ENCODE measurements at regions not wholly inside any gene's neighbourhood (a gene's known extent, or its start where the extent isn't known, plus 50 kb on each side); places are given as distances from the start of the nearest gene placed in this dataset.

DNA sequence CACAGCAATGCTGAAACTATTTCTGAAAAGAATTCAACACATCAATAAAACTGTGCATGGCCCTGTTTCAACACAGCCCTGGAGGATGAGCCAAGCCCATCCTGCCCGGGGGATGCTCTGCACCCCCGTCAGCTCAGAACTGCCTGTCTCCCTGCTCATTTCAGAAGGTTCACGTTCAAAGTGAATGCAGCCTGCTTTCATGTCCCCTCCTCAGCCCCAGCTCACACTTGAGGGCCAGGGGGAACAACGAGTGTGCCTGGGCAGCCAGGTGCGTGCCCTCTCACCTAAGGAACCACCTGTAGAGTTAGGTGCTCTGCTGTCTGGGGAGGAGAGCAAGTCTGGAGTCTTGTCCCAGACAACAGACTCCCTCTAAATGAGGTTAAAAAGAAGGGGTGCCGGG is 348.5 kb upstream of the IRX2 start:
- Histone ChIP-seq H3K4me1 (ENCODE audit: insufficient read depth) (peaks cover 55% of the 10 kb centered on the region), H3K79me2 (replicated peaks; ENCODE audit: insufficient read depth) (no peaks in the 10 kb centered on the region), H3F3A (replicated peaks; ENCODE audit: low read depth) (peaks cover 17% of the 10 kb centered on the region), H2AFZ (no peak overlapping the region), H3K27me3 (ENCODE audit: insufficient read depth) (no peaks in the 10 kb centered on the region), H3K36me3 (ENCODE audit: insufficient read depth) (no peaks in the 10 kb centered on the region), H3K27ac (ENCODE audit: low read depth) (no peak overlapping the region), H3K4me2 (no peak overlapping the region), H4K20me1 (replicated peaks; ENCODE audit: insufficient read depth) (no peaks in the 10 kb centered on the region), H3K9me2 (ENCODE audit: insufficient read depth) (no peaks in the 10 kb centered on the region), H3K4me3 (no peak overlapping the region)
- no peak for TF ChIP-seq EZH2 (IDR thresholded peaks at IDR 0.05; ENCODE audit: low read depth, unreplicated experiment)
- ATAC-seq: no peak
- peaks cover 62% of the 10 kb centered on the region for H3K4me1 Mint-ChIP-seq
- no peak for DNase-seq (ENCODE audit: low spot score)
- H3K27me3 Mint-ChIP-seq (ENCODE audit: insufficient read depth, low read depth, poor library complexity): peaks cover 42% of the 10 kb centered on the region
- no peaks in the 10 kb centered on the region; the same call in 2 of the 3 replicates for H3K36me3 Mint-ChIP-seq (ENCODE audit: low read depth)
- no peak overlapping the region for H3K4me3 Mint-ChIP-seq
- no peaks in the 10 kb centered on the region; the same call in 2 of the 3 replicates for H3K9me3 Mint-ChIP-seq
- no peak overlapping the region for H3K27ac Mint-ChIP-seq

DNA sequence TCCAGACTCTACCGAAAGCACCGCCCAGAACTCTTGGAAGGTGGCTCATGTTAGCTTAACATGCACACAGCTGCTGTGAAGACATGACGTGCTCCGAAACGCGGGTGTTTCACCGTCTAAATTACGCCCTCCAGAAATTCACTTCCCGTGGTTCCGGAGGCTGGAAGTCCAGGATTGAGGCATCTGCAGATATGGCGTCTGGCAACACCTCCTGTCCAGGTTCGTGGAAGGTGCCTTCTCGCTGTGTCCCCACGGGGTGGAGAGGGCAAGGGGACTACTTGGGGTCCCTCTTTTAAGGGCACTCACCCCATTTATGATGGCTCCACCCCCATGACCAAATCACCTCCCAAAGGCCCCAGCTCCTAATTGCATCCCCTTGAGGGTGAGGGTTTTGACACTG is 348.0 kb upstream of the IRX2 start:
- Histone ChIP-seq H3K4me3 (no peak overlapping the region), H3K79me2 (replicated peaks; ENCODE audit: insufficient read depth) (no peaks in the 10 kb centered on the region), H3K27ac (ENCODE audit: low read depth) (no peak overlapping the region), H3K27me3 (ENCODE audit: insufficient read depth) (no peaks in the 10 kb centered on the region), H3K4me1 (ENCODE audit: insufficient read depth) (peaks cover 50% of the 10 kb centered on the region), H4K20me1 (replicated peaks; ENCODE audit: insufficient read depth) (no peaks in the 10 kb centered on the region), H3K36me3 (ENCODE audit: insufficient read depth) (no peaks in the 10 kb centered on the region), H3F3A (replicated peaks; ENCODE audit: low read depth) (peaks cover 17% of the 10 kb centered on the region), H3K4me2 (no peak overlapping the region), H2AFZ (no peak overlapping the region), H3K9me2 (ENCODE audit: insufficient read depth) (no peaks in the 10 kb centered on the region)
- Mint-ChIP-seq H3K27ac (no peak overlapping the region), H3K27me3 (ENCODE audit: insufficient read depth, low read depth, poor library complexity) (peaks cover 38% of the 10 kb centered on the region), H3K9me3 (no peaks in the 10 kb centered on the region; the same call in 2 of the 3 replicates), H3K4me1 (peaks cover 57% of the 10 kb centered on the region), H3K4me3 (no peak overlapping the region), H3K36me3 (ENCODE audit: low read depth) (no peaks in the 10 kb centered on the region; the same call in 2 of the 3 replicates)
- ATAC-seq (no peak), DNase-seq (ENCODE audit: low spot score) (no peak)
- TF ChIP-seq JUNB (IDR thresholded peaks at IDR 0.05; ENCODE audit: unreplicated experiment): no peak
- no peak for TF ChIP-seq POLR2AphosphoS5 (IDR thresholded peaks at IDR 0.05; ENCODE audit: low read depth)
- TF ChIP-seq NANOG (IDR thresholded peaks at IDR 0.05; ENCODE audit: borderline replicate concordance): no peak
- TF ChIP-seq EZH2 (IDR thresholded peaks at IDR 0.05; ENCODE audit: low read depth, unreplicated experiment): no peak
- TF ChIP-seq, protein P1, sequence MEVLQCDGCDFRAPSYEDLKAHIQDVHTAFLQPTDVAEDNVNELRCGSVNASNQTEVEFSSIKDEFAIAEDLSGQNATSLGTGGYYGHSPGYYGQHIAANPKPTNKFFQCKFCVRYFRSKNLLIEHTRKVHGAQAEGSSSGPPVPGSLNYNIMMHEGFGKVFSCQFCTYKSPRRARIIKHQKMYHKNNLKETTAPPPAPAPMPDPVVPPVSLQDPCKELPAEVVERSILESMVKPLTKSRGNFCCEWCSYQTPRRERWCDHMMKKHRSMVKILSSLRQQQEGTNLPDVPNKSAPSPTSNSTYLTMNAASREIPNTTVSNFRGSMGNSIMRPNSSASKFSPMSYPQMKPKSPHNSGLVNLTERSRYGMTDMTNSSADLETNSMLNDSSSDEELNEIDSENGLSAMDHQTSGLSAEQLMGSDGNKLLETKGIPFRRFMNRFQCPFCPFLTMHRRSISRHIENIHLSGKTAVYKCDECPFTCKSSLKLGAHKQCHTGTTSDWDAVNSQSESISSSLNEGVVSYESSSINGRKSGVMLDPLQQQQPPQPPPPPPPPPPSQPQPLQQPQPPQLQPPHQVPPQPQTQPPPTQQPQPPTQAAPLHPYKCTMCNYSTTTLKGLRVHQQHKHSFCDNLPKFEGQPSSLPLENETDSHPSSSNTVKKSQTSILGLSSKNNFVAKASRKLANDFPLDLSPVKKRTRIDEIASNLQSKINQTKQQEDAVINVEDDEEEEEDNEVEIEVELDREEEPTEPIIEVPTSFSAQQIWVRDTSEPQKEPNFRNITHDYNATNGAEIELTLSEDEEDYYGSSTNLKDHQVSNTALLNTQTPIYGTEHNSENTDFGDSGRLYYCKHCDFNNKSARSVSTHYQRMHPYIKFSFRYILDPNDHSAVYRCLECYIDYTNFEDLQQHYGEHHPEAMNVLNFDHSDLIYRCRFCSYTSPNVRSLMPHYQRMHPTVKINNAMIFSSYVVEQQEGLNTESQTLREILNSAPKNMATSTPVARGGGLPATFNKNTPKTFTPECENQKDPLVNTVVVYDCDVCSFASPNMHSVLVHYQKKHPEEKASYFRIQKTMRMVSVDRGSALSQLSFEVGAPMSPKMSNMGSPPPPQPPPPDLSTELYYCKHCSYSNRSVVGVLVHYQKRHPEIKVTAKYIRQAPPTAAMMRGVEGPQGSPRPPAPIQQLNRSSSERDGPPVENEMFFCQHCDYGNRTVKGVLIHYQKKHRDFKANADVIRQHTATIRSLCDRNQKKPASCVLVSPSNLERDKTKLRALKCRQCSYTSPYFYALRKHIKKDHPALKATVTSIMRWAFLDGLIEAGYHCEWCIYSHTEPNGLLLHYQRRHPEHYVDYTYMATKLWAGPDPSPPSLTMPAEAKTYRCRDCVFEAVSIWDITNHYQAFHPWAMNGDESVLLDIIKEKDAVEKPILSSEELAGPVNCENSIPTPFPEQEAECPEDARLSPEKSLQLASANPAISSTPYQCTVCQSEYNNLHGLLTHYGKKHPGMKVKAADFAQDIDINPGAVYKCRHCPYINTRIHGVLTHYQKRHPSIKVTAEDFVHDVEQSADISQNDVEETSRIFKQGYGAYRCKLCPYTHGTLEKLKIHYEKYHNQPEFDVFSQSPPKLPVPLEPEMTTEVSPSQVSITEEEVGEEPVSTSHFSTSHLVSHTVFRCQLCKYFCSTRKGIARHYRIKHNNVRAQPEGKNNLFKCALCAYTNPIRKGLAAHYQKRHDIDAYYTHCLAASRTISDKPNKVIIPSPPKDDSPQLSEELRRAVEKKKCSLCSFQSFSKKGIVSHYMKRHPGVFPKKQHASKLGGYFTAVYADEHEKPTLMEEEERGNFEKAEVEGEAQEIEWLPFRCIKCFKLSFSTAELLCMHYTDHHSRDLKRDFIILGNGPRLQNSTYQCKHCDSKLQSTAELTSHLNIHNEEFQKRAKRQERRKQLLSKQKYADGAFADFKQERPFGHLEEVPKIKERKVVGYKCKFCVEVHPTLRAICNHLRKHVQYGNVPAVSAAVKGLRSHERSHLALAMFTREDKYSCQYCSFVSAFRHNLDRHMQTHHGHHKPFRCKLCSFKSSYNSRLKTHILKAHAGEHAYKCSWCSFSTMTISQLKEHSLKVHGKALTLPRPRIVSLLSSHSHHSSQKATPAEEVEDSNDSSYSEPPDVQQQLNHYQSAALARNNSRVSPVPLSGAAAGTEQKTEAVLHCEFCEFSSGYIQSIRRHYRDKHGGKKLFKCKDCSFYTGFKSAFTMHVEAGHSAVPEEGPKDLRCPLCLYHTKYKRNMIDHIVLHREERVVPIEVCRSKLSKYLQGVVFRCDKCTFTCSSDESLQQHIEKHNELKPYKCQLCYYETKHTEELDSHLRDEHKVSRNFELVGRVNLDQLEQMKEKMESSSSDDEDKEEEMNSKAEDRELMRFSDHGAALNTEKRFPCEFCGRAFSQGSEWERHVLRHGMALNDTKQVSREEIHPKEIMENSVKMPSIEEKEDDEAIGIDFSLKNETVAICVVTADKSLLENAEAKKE (CRISPR knock-in tag; IDR thresholded peaks at IDR 0.05): no peak
- TF ChIP-seq ZNF331 (CRISPR knock-in tag; IDR thresholded peaks at IDR 0.05; ENCODE audit: low read depth): no peak
- TF ChIP-seq, protein P2, sequence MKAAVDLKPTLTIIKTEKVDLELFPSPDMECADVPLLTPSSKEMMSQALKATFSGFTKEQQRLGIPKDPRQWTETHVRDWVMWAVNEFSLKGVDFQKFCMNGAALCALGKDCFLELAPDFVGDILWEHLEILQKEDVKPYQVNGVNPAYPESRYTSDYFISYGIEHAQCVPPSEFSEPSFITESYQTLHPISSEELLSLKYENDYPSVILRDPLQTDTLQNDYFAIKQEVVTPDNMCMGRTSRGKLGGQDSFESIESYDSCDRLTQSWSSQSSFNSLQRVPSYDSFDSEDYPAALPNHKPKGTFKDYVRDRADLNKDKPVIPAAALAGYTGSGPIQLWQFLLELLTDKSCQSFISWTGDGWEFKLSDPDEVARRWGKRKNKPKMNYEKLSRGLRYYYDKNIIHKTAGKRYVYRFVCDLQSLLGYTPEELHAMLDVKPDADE (IDR thresholded peaks at IDR 0.05): no peak
- no peak for TF ChIP-seq CREB1 (CRISPR knock-in tag; IDR thresholded peaks at IDR 0.05; ENCODE audit: low read depth)
- TF ChIP-seq, protein P3, sequence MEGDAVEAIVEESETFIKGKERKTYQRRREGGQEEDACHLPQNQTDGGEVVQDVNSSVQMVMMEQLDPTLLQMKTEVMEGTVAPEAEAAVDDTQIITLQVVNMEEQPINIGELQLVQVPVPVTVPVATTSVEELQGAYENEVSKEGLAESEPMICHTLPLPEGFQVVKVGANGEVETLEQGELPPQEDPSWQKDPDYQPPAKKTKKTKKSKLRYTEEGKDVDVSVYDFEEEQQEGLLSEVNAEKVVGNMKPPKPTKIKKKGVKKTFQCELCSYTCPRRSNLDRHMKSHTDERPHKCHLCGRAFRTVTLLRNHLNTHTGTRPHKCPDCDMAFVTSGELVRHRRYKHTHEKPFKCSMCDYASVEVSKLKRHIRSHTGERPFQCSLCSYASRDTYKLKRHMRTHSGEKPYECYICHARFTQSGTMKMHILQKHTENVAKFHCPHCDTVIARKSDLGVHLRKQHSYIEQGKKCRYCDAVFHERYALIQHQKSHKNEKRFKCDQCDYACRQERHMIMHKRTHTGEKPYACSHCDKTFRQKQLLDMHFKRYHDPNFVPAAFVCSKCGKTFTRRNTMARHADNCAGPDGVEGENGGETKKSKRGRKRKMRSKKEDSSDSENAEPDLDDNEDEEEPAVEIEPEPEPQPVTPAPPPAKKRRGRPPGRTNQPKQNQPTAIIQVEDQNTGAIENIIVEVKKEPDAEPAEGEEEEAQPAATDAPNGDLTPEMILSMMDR (conservative IDR thresholded peaks at IDR 0.05; ENCODE audit: low read depth in 2 of 2): no peak
- no peak for TF ChIP-seq EZH2phosphoT487 (IDR thresholded peaks at IDR 0.05; ENCODE audit: unreplicated experiment)
- no peak for TF ChIP-seq ZNF114 (CRISPR knock-in tag; IDR thresholded peaks at IDR 0.05)
- TF ChIP-seq STAT1 (IDR thresholded peaks at IDR 0.05; ENCODE audit: unreplicated experiment): no peak
